ENCODE measurements at regions not wholly inside any gene's neighbourhood (a gene's known extent, or its start where the extent isn't known, plus 50 kb on each side); places are given as distances from the start of the nearest gene placed in this dataset.

GRCh38 chr5:133876266-133876665 is 92.2 kb downstream of the C5orf15 start:
- Mint-ChIP-seq H3K27ac (no peak overlapping the region), H3K36me3 (peaks cover 12% of the 10 kb centered on the region), H3K9me3 (peaks cover 19% of the 10 kb centered on the region), H3K4me3 (no peak overlapping the region), H3K27me3 (ENCODE audit: low read depth) (no peaks in the 10 kb centered on the region), H3K4me1 (peaks cover 19% of the 10 kb centered on the region)
- DNase-seq (ENCODE audit: low spot score in 2 of 2, unreplicated experiment in 2 of 2) = no peak
- no peak for TF ChIP-seq CTCF (IDR thresholded peaks at IDR 0.05; ENCODE audit: unreplicated experiment)

- no peak for TF ChIP-seq CTCF (IDR thresholded peaks at IDR 0.05; ENCODE audit: unreplicated experiment)
- DNase-seq (ENCODE audit: low spot score in 2 of 2, unreplicated experiment in 2 of 2) = no peak
- H3K27me3 Mint-ChIP-seq (ENCODE audit: low read depth) = no peaks in the 10 kb centered on the region
- H3K36me3 Mint-ChIP-seq = peaks cover 12% of the 10 kb centered on the region
- H3K4me3 Mint-ChIP-seq = no peak overlapping the region
- H3K9me3 Mint-ChIP-seq = peaks cover 19% of the 10 kb centered on the region
- H3K4me1 Mint-ChIP-seq = peaks cover 20% of the 10 kb centered on the region
- H3K27ac Mint-ChIP-seq = no peak overlapping the region
These were observed 93.2 kb downstream of the C5orf15 start for GRCh38 chr5:133875179-133875578.

GRCh38 chr5:133873449-133873848 is 95.0 kb downstream of the C5orf15 start:
- Mint-ChIP-seq H3K27me3 (ENCODE audit: low read depth) (no peaks in the 10 kb centered on the region), H3K27ac (no peak overlapping the region), H3K36me3 (peaks cover 12% of the 10 kb centered on the region), H3K4me3 (no peak overlapping the region), H3K4me1 (peaks cover 26% of the 10 kb centered on the region), H3K9me3 (peaks cover 19% of the 10 kb centered on the region)
- TF ChIP-seq CTCF (IDR thresholded peaks at IDR 0.05; ENCODE audit: unreplicated experiment) = no peak
- no peak for DNase-seq (ENCODE audit: low spot score in 2 of 2, unreplicated experiment in 2 of 2)

GRCh38 chr5:133870661-133871060 is 97.8 kb downstream of the C5orf15 start:
- Mint-ChIP-seq H3K27ac (no peak overlapping the region), H3K4me1 (peaks cover 26% of the 10 kb centered on the region), H3K9me3 (peaks cover 15% of the 10 kb centered on the region), H3K27me3 (ENCODE audit: low read depth) (no peaks in the 10 kb centered on the region), H3K4me3 (no peak overlapping the region), H3K36me3 (peaks cover 12% of the 10 kb centered on the region)
- no peak for DNase-seq (ENCODE audit: low spot score in 2 of 2, unreplicated experiment in 2 of 2)
- no peak for TF ChIP-seq CTCF (IDR thresholded peaks at IDR 0.05; ENCODE audit: unreplicated experiment)

GRCh38 chr5:133869519-133870335 is 98.7 kb downstream of the C5orf15 start:
- peaks cover 3% of the 10 kb centered on the region for H3K27me3 Mint-ChIP-seq (ENCODE audit: low read depth)
- H3K4me3 Mint-ChIP-seq = no peak overlapping the region
- H3K9me3 Mint-ChIP-seq = peaks cover 6% of the 10 kb centered on the region
- no peak for DNase-seq (ENCODE audit: low spot score in 2 of 2, unreplicated experiment in 2 of 2)
- H3K27ac Mint-ChIP-seq = no peak overlapping the region
- H3K4me1 Mint-ChIP-seq = peaks cover 26% of the 10 kb centered on the region
- TF ChIP-seq CTCF (IDR thresholded peaks at IDR 0.05; ENCODE audit: unreplicated experiment) = peak; percentile 10
- H3K36me3 Mint-ChIP-seq = peaks cover 3% of the 10 kb centered on the region

Measured in mesothelial cell of epicardium (in vitro differentiated cells).